ENCODE measurements at regions not wholly inside any gene's neighbourhood (a gene's known extent, or its start where the extent isn't known, plus 50 kb on each side); places are given as distances from the start of the nearest gene placed in this dataset.

- ChIA-PET CTCF (ENCODE audit: unreplicated experiment) (no interaction called here), POLR2A (no interaction called here)
- no peak overlapping the region for H3K4me3 ChIP-seq (ENCODE audit: low read depth, low read length, poor library complexity, severe bottlenecking)
- DNase-seq (ENCODE audit: low spot score), result no peak
- no peaks in the 10 kb centered on the region for H4K20me1 ChIP-seq (ENCODE audit: insufficient read depth, low read length)
- no peaks in the 10 kb centered on the region for H3K79me2 ChIP-seq (ENCODE audit: insufficient read depth, low read depth, low read length)
- BruUV-seq (replicated peaks), result no TSS peak
- TF ChIP-seq CTCF (conservative IDR thresholded peaks at IDR 0.05; ENCODE audit: low read length) (no peak), EZH2phosphoT487 (IDR thresholded peaks at IDR 0.05; ENCODE audit: borderline replicate concordance, low read depth, low read length) (no peak)
- H3K4me2 ChIP-seq (ENCODE audit: low read length), result no peak overlapping the region
- no peaks in the 10 kb centered on the region for H3K36me3 ChIP-seq (ENCODE audit: insufficient read depth, low read length)
- no peaks in the 10 kb centered on the region for H3K9me3 ChIP-seq (ENCODE audit: low read length)
- no peaks in the 10 kb centered on the region for H3K4me1 ChIP-seq (ENCODE audit: insufficient read depth, low read length, poor library complexity, severe bottlenecking)
- no peak overlapping the region for H2AFZ ChIP-seq (ENCODE audit: low read length)
- no peaks in the 10 kb centered on the region for H3K9me2 ChIP-seq (ENCODE audit: insufficient read depth, low read length)
- no peak overlapping the region for H3K27ac ChIP-seq (ENCODE audit: low read depth, low read length, poor library complexity, severe bottlenecking)
- intact Hi-C loops (cut with micrococcal nuclease; ENCODE audit: unreplicated experiment), result no loop called here
Observed at GRCh38 chr2:211187602-211188001, 631.2 kb downstream of the CPS1 start.

- no peak overlapping the region for H3K4me2 ChIP-seq (ENCODE audit: low read length)
- no peak overlapping the region for H3K27ac ChIP-seq (ENCODE audit: low read depth, low read length, poor library complexity, severe bottlenecking)
- H3K36me3 ChIP-seq (ENCODE audit: insufficient read depth, low read length), result no peaks in the 10 kb centered on the region
- intact Hi-C loops (cut with micrococcal nuclease; ENCODE audit: unreplicated experiment), result no loop called here
- no peak overlapping the region for H2AFZ ChIP-seq (ENCODE audit: low read length)
- H3K4me1 ChIP-seq (ENCODE audit: insufficient read depth, low read length, poor library complexity, severe bottlenecking), result no peaks in the 10 kb centered on the region
- DNase-seq (ENCODE audit: low spot score), result no peak
- TF ChIP-seq EZH2phosphoT487 (IDR thresholded peaks at IDR 0.05; ENCODE audit: borderline replicate concordance, low read depth, low read length), result no peak
- no peak for TF ChIP-seq CTCF (conservative IDR thresholded peaks at IDR 0.05; ENCODE audit: low read length)
- H3K9me2 ChIP-seq (ENCODE audit: insufficient read depth, low read length), result no peaks in the 10 kb centered on the region
- POLR2A ChIA-PET, result no interaction called here
- BruUV-seq (replicated peaks), result no TSS peak
- CTCF ChIA-PET (ENCODE audit: unreplicated experiment), result interaction anchor here (0.5 kb wide), 1 partner anchor 742 kb away, joined by 7 read pairs; no protein-coding TSS in a partner anchor
- no peaks in the 10 kb centered on the region for H3K9me3 ChIP-seq (ENCODE audit: low read length)
- no peak overlapping the region for H3K4me3 ChIP-seq (ENCODE audit: low read depth, low read length, poor library complexity, severe bottlenecking)
- H4K20me1 ChIP-seq (ENCODE audit: insufficient read depth, low read length), result no peaks in the 10 kb centered on the region
- no peaks in the 10 kb centered on the region for H3K79me2 ChIP-seq (ENCODE audit: insufficient read depth, low read depth, low read length)
Observed at GRCh38 chr2:211203986-211204385, 647.6 kb downstream of the CPS1 start.

- Histone ChIP-seq H3K9me2 (ENCODE audit: insufficient read depth, low read length) (no peaks in the 10 kb centered on the region), H3K4me1 (ENCODE audit: insufficient read depth, low read length, poor library complexity, severe bottlenecking) (no peaks in the 10 kb centered on the region), H3K79me2 (ENCODE audit: insufficient read depth, low read depth, low read length) (no peaks in the 10 kb centered on the region), H4K20me1 (ENCODE audit: insufficient read depth, low read length) (no peaks in the 10 kb centered on the region), H3K4me3 (ENCODE audit: low read depth, low read length, poor library complexity, severe bottlenecking) (no peak overlapping the region), H3K27ac (ENCODE audit: low read depth, low read length, poor library complexity, severe bottlenecking) (no peak overlapping the region), H3K36me3 (ENCODE audit: insufficient read depth, low read length) (no peaks in the 10 kb centered on the region), H3K4me2 (ENCODE audit: low read length) (no peak overlapping the region), H3K9me3 (ENCODE audit: low read length) (no peaks in the 10 kb centered on the region), H2AFZ (ENCODE audit: low read length) (no peak overlapping the region)
- no peak for DNase-seq (ENCODE audit: low spot score)
- POLR2A ChIA-PET, result no interaction called here
- TF ChIP-seq EZH2phosphoT487 (IDR thresholded peaks at IDR 0.05; ENCODE audit: borderline replicate concordance, low read depth, low read length), result no peak
- TF ChIP-seq CTCF (conservative IDR thresholded peaks at IDR 0.05; ENCODE audit: low read length), result no peak
- no TSS peak for BruUV-seq (replicated peaks)
- intact Hi-C loops (cut with micrococcal nuclease; ENCODE audit: unreplicated experiment), result no loop called here
- CTCF ChIA-PET (ENCODE audit: unreplicated experiment), result interaction anchor here (0.5 kb wide), 1 partner anchor 742 kb away, joined by 7 read pairs; no protein-coding TSS in a partner anchor
Observed at GRCh38 chr2:211204456-211204855, 648.1 kb downstream of the CPS1 start.
